ENCODE measurements at regions not wholly inside any gene's neighbourhood (a gene's known extent, or its start where the extent isn't known, plus 50 kb on each side); places are given as distances from the start of the nearest gene placed in this dataset.

DNA sequence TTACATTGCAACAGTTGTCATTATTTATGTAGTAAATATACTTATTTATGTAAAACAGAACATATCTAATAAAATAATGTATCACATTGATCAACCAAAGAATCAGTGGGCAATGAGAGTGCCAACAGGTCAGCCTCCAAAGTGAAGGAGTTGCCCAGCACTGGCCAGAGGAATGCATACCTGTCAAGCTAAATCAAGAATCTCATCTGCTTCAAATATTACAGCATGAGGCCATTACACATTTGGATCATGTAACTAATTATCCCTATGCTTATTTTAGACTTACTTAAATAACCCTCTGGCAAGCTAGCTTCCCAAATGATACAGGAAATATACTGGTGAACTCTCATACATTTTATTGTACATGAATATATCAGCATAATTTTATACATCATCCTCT lies 1211.7 kb upstream of the ACVR2A start:
- no peak overlapping the region for H3K4me3 ChIP-seq (ENCODE audit: low read depth, low read length)
- H3K4me1 ChIP-seq (ENCODE audit: control insufficient read depth, insufficient read depth, low read length) = no peaks in the 10 kb centered on the region
- no peaks in the 10 kb centered on the region for H3K9me3 ChIP-seq (ENCODE audit: control insufficient read depth, insufficient read depth, low read length)
- no peaks in the 10 kb centered on the region for H3K27me3 ChIP-seq (ENCODE audit: control insufficient read depth, insufficient read depth, low read length)
- no peaks in the 10 kb centered on the region for H3K36me3 ChIP-seq (ENCODE audit: control insufficient read depth, insufficient read depth, low read length)
- H3K27ac ChIP-seq (ENCODE audit: low read depth, low read length) = no peak overlapping the region
- H3K9ac ChIP-seq (ENCODE audit: low read depth, low read length) = no peak overlapping the region

DNA sequence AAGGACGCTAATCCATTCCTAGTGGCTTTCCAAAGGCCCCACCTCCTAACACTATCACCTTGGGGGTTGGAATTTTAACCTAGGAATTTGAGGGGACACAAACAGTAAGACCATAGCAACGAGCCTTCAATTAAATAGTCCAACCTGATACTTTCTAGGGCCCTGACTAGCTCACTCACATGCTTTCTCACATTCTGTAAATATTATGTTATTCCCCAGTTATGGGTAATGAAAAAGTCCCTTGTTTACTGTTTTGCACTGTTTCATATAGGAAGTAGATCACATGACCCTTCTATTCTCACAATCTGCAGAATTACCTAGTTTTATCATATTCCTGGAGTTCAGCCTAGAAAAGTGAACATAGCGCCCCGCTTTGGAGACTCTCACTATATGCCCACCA lies 1212.1 kb upstream of the ACVR2A start:
- H3K27ac ChIP-seq (ENCODE audit: low read depth, low read length) = no peak overlapping the region
- H3K27me3 ChIP-seq (ENCODE audit: control insufficient read depth, insufficient read depth, low read length) = no peaks in the 10 kb centered on the region
- H3K4me3 ChIP-seq (ENCODE audit: low read depth, low read length) = no peak overlapping the region
- H3K36me3 ChIP-seq (ENCODE audit: control insufficient read depth, insufficient read depth, low read length) = no peaks in the 10 kb centered on the region
- H3K4me1 ChIP-seq (ENCODE audit: control insufficient read depth, insufficient read depth, low read length) = no peaks in the 10 kb centered on the region
- no peaks in the 10 kb centered on the region for H3K9me3 ChIP-seq (ENCODE audit: control insufficient read depth, insufficient read depth, low read length)
- H3K9ac ChIP-seq (ENCODE audit: low read depth, low read length) = no peak overlapping the region

DNA sequence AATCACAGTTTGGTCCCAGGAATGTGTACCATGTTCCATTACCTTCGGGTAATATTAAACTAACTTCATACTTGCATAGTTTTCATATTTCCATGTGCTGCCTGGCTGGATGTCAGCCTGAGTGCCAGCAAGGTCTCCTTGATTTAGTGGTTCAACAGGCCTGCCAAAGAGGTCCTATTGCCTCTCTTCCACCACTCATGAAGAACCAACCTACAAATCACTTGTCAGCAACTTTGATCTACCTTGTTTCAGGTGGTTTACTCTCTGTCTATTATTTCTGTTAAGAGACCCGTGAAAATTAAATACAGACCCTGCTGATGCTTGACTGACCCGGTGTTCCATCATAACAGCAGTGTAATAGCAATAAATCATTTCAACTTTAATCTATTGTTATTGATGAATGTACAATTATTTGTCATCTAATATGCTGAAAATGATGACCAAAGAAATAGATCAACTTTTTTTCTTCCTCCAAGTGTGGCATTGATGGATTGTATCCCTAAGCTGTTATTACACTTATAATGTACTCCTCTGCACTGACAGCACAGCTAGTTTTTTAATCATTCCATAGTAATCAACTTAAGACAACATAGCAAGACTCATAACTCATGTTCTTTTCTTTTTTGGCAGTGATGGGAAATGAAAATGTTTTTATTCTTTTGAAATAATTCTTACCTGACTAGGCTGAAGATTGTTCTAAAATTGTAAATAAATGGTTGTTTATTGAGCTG lies 1220.2 kb upstream of the ACVR2A start:
- H3K9me3 ChIP-seq (ENCODE audit: control insufficient read depth, insufficient read depth, low read length) = no peaks in the 10 kb centered on the region
- no peaks in the 10 kb centered on the region for H3K27me3 ChIP-seq (ENCODE audit: control insufficient read depth, insufficient read depth, low read length)
- no peak overlapping the region for H3K4me3 ChIP-seq (ENCODE audit: low read depth, low read length)
- no peak overlapping the region for H3K9ac ChIP-seq (ENCODE audit: low read depth, low read length)
- no peaks in the 10 kb centered on the region for H3K36me3 ChIP-seq (ENCODE audit: control insufficient read depth, insufficient read depth, low read length)
- H3K4me1 ChIP-seq (ENCODE audit: control insufficient read depth, insufficient read depth, low read length) = no peaks in the 10 kb centered on the region
- no peak overlapping the region for H3K27ac ChIP-seq (ENCODE audit: low read depth, low read length)

DNA sequence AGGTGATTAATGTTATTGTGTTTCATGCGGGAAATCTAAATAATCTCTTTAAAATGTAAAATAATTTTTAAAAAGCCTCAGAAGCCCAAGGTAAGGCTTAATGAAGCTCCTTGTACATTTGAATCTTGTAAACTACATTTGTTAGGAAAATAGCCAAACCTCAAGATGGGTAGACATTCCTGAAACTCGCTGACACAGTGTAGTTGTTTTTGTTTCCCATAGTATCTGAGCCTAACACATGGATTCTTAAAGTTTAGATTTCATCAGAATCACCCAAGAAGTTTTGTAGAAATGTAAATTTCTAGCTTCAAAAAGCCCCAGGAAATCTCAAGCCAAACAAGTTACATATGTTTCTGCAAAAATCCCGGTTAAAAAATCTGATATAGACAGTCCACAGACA lies 1221.1 kb upstream of the ACVR2A start:
- Histone ChIP-seq H3K4me3 (ENCODE audit: low read depth, low read length) (no peak overlapping the region), H3K4me1 (ENCODE audit: control insufficient read depth, insufficient read depth, low read length) (no peaks in the 10 kb centered on the region), H3K36me3 (ENCODE audit: control insufficient read depth, insufficient read depth, low read length) (no peaks in the 10 kb centered on the region), H3K27ac (ENCODE audit: low read depth, low read length) (no peak overlapping the region), H3K9ac (ENCODE audit: low read depth, low read length) (no peak overlapping the region), H3K27me3 (ENCODE audit: control insufficient read depth, insufficient read depth, low read length) (no peaks in the 10 kb centered on the region), H3K9me3 (ENCODE audit: control insufficient read depth, insufficient read depth, low read length) (no peaks in the 10 kb centered on the region)

DNA sequence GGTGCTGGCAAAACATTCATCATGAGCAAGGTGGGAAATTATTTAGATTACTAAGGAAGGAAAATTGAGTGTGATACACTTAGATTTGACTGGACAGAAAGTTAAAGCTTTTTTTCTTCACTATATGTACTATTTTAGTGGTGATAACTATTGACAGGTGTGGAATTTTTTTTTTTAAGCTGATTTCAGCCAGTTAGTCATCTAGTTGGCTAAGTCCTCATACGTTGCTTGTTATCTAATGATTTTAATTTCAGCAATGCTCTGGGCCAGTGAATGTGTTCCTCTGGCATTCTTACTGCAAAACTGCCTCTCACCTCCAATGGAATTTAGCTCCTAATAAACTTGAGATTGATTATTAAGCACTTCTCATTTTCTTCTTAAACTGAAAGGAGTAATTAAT lies 1223.2 kb upstream of the ACVR2A start:
- H3K36me3 ChIP-seq (ENCODE audit: control insufficient read depth, insufficient read depth, low read length) = no peaks in the 10 kb centered on the region
- H3K9ac ChIP-seq (ENCODE audit: low read depth, low read length) = no peak overlapping the region
- H3K27me3 ChIP-seq (ENCODE audit: control insufficient read depth, insufficient read depth, low read length) = no peaks in the 10 kb centered on the region

DNA sequence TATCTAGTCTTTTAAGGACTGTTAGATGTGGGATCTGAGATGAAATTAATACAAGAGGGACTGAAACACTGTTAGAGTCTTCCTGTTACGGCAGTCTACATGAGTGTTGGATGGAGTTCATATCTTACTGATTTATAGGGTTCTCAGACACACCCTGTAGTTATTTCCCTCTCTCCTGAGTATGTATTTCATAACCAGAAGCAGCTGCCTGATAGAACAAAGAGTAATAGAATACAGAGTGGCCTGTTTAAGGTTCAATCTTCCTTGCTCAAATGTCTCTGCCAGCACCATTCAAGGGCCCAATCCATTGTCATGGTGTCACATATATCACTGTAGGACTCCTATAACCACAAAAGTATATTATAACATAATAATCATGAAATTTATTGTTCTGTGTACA lies 1229.1 kb upstream of the ACVR2A start:
- no peak overlapping the region for H3K4me3 ChIP-seq (ENCODE audit: low read depth, low read length)
- no peaks in the 10 kb centered on the region; the same call in none of the 2 replicates for H3K9me3 ChIP-seq (ENCODE audit: control insufficient read depth, insufficient read depth, low read length)
- no peaks in the 10 kb centered on the region for H3K36me3 ChIP-seq (ENCODE audit: control insufficient read depth, insufficient read depth, low read length)
- H3K27me3 ChIP-seq (ENCODE audit: control insufficient read depth, insufficient read depth, low read length) = no peaks in the 10 kb centered on the region
- no peak overlapping the region for H3K27ac ChIP-seq (ENCODE audit: low read depth, low read length)
- no peak overlapping the region for H3K9ac ChIP-seq (ENCODE audit: low read depth, low read length)
- H3K4me1 ChIP-seq (ENCODE audit: control insufficient read depth, insufficient read depth, low read length) = no peaks in the 10 kb centered on the region

More for the DNA sequence above, 1223.2 kb upstream of the ACVR2A start:
- no peaks in the 10 kb centered on the region for H3K9me3 ChIP-seq (ENCODE audit: control insufficient read depth, insufficient read depth, low read length)
- no peak overlapping the region for H3K4me3 ChIP-seq (ENCODE audit: low read depth, low read length)
- H3K4me1 ChIP-seq (ENCODE audit: control insufficient read depth, insufficient read depth, low read length) = no peaks in the 10 kb centered on the region
- no peak overlapping the region for H3K27ac ChIP-seq (ENCODE audit: low read depth, low read length)

DNA sequence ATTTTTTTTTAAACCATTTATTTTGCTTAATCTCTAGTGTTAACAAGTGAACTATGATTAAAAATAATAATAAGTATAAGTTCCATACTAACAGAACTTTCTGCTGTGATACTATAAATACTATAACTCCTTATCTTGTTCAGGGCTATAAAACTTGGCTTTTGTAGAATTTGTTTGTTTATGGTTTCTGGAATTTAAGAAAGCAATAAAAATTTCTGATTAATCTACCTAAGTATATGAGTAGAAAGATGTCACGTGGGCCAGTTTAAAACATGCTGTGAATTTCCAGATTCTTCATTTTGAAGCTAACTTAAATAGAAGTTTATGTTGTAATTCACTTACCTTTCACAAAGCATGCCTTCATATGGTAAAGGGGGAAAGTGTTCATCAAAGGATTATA lies 1236.3 kb upstream of the ACVR2A start:
- Histone ChIP-seq H3K4me3 (ENCODE audit: low read depth, low read length) (no peak overlapping the region), H3K27ac (ENCODE audit: low read depth, low read length) (no peak overlapping the region), H3K27me3 (ENCODE audit: control insufficient read depth, insufficient read depth, low read length) (no peaks in the 10 kb centered on the region), H3K36me3 (ENCODE audit: control insufficient read depth, insufficient read depth, low read length) (no peaks in the 10 kb centered on the region), H3K9ac (ENCODE audit: low read depth, low read length) (no peak overlapping the region), H3K9me3 (ENCODE audit: control insufficient read depth, insufficient read depth, low read length) (no peaks in the 10 kb centered on the region), H3K4me1 (ENCODE audit: control insufficient read depth, insufficient read depth, low read length) (no peaks in the 10 kb centered on the region)

DNA sequence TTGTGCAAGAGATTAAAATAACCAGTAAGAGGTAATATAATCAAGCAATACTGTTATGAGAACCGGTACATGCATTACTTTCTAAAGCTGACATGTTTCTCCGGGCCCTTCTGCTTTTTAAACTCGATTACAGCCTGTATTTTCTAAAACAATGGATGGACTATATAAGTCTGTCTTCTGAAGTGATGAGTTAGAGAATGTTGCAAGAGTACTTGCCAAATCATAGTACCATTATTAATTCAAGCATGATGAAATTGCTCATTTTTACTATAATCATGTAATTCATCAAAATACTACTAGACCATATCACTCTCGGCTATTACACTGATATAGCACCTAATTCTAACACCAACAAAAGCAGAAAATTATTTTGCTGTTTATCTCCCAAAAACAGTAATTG lies 1240.3 kb upstream of the ACVR2A start:
- Histone ChIP-seq H3K36me3 (ENCODE audit: control insufficient read depth, insufficient read depth, low read length) (no peaks in the 10 kb centered on the region), H3K9me3 (ENCODE audit: control insufficient read depth, insufficient read depth, low read length) (no peaks in the 10 kb centered on the region), H3K4me1 (ENCODE audit: control insufficient read depth, insufficient read depth, low read length) (peaks cover 8% of the 10 kb centered on the region), H3K27me3 (ENCODE audit: control insufficient read depth, insufficient read depth, low read length) (no peaks in the 10 kb centered on the region), H3K9ac (ENCODE audit: low read depth, low read length) (no peak overlapping the region), H3K27ac (ENCODE audit: low read depth, low read length) (no peak overlapping the region), H3K4me3 (ENCODE audit: low read depth, low read length) (no peak overlapping the region)

DNA sequence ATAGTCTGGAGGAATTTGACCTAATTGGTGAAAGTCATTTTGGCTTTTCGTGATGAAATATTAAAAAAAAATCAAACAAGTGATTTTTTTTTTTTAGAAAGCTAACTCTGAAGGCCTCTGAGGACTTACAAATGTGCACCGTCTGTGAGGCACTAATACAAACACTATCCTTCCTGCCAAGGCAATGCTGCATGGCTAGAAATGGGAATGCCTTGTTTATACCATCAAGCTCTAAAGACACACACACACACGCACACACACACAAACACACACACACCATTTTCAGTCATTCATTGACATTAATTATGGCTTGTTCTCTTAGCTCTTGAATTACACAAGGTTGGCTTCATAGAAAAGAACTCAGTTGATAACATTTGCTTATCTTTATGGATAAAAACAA lies 1242.0 kb upstream of the ACVR2A start:
- Histone ChIP-seq H3K9ac (ENCODE audit: low read depth, low read length) (no peak overlapping the region), H3K4me1 (ENCODE audit: control insufficient read depth, insufficient read depth, low read length) (peaks cover 8% of the 10 kb centered on the region), H3K27me3 (ENCODE audit: control insufficient read depth, insufficient read depth, low read length) (no peaks in the 10 kb centered on the region), H3K27ac (ENCODE audit: low read depth, low read length) (no peak overlapping the region), H3K9me3 (ENCODE audit: control insufficient read depth, insufficient read depth, low read length) (no peaks in the 10 kb centered on the region), H3K36me3 (ENCODE audit: control insufficient read depth, insufficient read depth, low read length) (no peaks in the 10 kb centered on the region), H3K4me3 (ENCODE audit: low read depth, low read length) (no peak overlapping the region)

DNA sequence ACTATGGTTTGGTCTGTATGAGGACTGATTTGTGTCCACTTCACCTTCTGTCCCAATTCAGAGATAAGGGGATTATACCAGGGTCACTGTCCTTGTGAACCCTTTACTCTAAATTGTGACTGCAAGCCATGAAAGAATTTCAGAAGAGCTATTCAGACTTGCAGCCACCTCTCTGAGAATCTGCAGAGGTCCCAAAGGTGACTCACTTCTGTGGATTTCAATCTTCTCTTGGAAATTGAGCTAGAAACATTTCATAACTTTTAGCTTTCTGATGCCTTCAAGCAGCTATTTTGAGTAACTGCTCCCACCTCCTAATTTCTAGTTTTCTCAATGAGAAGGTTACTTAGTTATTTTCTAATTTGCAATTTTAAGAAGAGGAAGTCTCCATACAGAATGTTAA lies 1242.4 kb upstream of the ACVR2A start:
- Histone ChIP-seq H3K9me3 (ENCODE audit: control insufficient read depth, insufficient read depth, low read length) (no peaks in the 10 kb centered on the region), H3K27ac (ENCODE audit: low read depth, low read length) (no peak overlapping the region)

DNA sequence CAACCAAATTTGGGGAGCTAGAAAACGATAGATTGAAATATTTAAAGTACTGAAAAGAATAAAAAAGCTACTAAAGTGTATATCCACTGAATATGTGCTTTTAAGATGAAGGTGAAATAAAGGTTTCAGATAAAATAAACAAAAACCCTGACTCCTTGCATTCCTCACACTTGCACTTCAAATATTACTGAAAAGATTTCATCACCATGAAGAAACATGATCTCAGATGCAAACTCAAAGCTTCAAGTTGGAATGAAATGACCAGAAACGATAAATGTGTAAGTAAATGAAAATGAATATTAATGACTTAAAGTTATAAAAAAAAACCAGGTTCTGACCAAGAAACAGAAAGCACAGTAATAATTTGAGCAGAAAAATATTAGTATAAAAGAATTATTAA lies 1246.0 kb upstream of the ACVR2A start:
- Histone ChIP-seq H3K4me3 (ENCODE audit: low read depth, low read length) (no peak overlapping the region), H3K9me3 (ENCODE audit: control insufficient read depth, insufficient read depth, low read length) (no peaks in the 10 kb centered on the region), H3K4me1 (ENCODE audit: control insufficient read depth, insufficient read depth, low read length) (peaks cover 8% of the 10 kb centered on the region), H3K27me3 (ENCODE audit: control insufficient read depth, insufficient read depth, low read length) (no peaks in the 10 kb centered on the region), H3K27ac (ENCODE audit: low read depth, low read length) (no peak overlapping the region), H3K9ac (ENCODE audit: low read depth, low read length) (no peak overlapping the region), H3K36me3 (ENCODE audit: control insufficient read depth, insufficient read depth, low read length) (no peaks in the 10 kb centered on the region)

More for the DNA sequence above, 1242.4 kb upstream of the ACVR2A start:
- Histone ChIP-seq H3K9ac (ENCODE audit: low read depth, low read length) (no peak overlapping the region), H3K36me3 (ENCODE audit: control insufficient read depth, insufficient read depth, low read length) (no peaks in the 10 kb centered on the region), H3K27me3 (ENCODE audit: control insufficient read depth, insufficient read depth, low read length) (no peaks in the 10 kb centered on the region), H3K4me1 (ENCODE audit: control insufficient read depth, insufficient read depth, low read length) (peaks cover 8% of the 10 kb centered on the region), H3K4me3 (ENCODE audit: low read depth, low read length) (no peak overlapping the region)

Data from HUES48 (cell line).